ENCODE measurements at regions not wholly inside any gene's neighbourhood (a gene's known extent, or its start where the extent isn't known, plus 50 kb on each side); places are given as distances from the start of the nearest gene placed in this dataset.

DNA sequence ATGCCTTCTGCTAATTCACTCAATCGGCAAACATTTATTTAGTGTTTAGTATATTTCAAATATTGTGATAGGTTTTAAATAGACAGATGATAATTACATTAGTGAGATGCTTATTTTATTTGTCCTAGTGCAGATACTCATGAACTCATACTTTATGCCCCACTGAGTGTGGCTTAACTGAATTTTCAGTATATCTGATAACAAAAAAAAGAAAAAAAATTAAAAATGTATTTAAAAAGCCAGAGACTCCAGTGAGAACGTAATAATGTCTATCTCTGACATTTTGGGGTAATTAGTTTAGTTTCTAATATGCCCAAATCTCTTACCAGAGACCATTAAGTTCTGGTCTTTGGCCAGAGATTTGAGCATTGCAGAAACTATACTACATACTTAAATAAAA, 332.6 kb upstream of the CHORDC1 start:
- no peak for TF ChIP-seq ZNF121 (tag by site-specific recombination; IDR thresholded peaks at IDR 0.05)
- TF ChIP-seq, protein P1, sequence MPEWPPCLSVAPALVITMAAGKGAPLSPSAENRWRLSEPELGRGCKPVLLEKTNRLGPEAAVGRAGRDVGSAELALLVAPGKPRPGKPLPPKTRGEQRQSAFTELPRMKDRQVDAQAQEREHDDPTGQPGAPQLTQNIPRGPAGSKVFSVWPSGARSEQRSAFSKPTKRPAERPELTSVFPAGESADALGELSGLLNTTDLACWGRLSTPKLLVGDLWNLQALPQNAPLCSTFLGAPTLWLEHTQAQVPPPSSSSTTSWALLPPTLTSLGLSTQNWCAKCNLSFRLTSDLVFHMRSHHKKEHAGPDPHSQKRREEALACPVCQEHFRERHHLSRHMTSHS (tag by site-specific recombination; IDR thresholded peaks at IDR 0.05) = no peak
- no peak for TF ChIP-seq ZNF629 (tag by site-specific recombination; IDR thresholded peaks at IDR 0.05)
- TF ChIP-seq, protein P2, sequence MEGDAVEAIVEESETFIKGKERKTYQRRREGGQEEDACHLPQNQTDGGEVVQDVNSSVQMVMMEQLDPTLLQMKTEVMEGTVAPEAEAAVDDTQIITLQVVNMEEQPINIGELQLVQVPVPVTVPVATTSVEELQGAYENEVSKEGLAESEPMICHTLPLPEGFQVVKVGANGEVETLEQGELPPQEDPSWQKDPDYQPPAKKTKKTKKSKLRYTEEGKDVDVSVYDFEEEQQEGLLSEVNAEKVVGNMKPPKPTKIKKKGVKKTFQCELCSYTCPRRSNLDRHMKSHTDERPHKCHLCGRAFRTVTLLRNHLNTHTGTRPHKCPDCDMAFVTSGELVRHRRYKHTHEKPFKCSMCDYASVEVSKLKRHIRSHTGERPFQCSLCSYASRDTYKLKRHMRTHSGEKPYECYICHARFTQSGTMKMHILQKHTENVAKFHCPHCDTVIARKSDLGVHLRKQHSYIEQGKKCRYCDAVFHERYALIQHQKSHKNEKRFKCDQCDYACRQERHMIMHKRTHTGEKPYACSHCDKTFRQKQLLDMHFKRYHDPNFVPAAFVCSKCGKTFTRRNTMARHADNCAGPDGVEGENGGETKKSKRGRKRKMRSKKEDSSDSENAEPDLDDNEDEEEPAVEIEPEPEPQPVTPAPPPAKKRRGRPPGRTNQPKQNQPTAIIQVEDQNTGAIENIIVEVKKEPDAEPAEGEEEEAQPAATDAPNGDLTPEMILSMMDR (tag by site-specific recombination; IDR thresholded peaks at IDR 0.05) = no peak
- TF ChIP-seq ZNF311 (tag by site-specific recombination; IDR thresholded peaks at IDR 0.05; ENCODE audit: borderline replicate concordance) = no peak
- TF ChIP-seq ZNF274 (IDR thresholded peaks at IDR 0.05; ENCODE audit: low read length) = no peak
- no peak for TF ChIP-seq ZNF274 (tag by site-specific recombination; IDR thresholded peaks at IDR 0.05; ENCODE audit: borderline replicate concordance)
- TF ChIP-seq, protein P3, sequence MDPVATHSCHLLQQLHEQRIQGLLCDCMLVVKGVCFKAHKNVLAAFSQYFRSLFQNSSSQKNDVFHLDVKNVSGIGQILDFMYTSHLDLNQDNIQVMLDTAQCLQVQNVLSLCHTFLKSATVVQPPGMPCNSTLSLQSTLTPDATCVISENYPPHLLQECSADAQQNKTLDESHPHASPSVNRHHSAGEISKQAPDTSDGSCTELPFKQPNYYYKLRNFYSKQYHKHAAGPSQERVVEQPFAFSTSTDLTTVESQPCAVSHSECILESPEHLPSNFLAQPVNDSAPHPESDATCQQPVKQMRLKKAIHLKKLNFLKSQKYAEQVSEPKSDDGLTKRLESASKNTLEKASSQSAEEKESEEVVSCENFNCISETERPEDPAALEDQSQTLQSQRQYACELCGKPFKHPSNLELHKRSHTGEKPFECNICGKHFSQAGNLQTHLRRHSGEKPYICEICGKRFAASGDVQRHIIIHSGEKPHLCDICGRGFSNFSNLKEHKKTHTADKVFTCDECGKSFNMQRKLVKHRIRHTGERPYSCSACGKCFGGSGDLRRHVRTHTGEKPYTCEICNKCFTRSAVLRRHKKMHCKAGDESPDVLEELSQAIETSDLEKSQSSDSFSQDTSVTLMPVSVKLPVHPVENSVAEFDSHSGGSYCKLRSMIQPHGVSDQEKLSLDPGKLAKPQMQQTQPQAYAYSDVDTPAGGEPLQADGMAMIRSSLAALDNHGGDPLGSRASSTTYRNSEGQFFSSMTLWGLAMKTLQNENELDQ (tag by site-specific recombination; IDR thresholded peaks at IDR 0.05; ENCODE audit: low read depth) = no peak
- TF ChIP-seq, protein P4, sequence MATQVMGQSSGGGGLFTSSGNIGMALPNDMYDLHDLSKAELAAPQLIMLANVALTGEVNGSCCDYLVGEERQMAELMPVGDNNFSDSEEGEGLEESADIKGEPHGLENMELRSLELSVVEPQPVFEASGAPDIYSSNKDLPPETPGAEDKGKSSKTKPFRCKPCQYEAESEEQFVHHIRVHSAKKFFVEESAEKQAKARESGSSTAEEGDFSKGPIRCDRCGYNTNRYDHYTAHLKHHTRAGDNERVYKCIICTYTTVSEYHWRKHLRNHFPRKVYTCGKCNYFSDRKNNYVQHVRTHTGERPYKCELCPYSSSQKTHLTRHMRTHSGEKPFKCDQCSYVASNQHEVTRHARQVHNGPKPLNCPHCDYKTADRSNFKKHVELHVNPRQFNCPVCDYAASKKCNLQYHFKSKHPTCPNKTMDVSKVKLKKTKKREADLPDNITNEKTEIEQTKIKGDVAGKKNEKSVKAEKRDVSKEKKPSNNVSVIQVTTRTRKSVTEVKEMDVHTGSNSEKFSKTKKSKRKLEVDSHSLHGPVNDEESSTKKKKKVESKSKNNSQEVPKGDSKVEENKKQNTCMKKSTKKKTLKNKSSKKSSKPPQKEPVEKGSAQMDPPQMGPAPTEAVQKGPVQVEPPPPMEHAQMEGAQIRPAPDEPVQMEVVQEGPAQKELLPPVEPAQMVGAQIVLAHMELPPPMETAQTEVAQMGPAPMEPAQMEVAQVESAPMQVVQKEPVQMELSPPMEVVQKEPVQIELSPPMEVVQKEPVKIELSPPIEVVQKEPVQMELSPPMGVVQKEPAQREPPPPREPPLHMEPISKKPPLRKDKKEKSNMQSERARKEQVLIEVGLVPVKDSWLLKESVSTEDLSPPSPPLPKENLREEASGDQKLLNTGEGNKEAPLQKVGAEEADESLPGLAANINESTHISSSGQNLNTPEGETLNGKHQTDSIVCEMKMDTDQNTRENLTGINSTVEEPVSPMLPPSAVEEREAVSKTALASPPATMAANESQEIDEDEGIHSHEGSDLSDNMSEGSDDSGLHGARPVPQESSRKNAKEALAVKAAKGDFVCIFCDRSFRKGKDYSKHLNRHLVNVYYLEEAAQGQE (tag by site-specific recombination; IDR thresholded peaks at IDR 0.05) = no peak
- TF ChIP-seq ZNF776 (tag by site-specific recombination; IDR thresholded peaks at IDR 0.05; ENCODE audit: borderline replicate concordance) = no peak
- TF ChIP-seq ZBTB7A (tag by site-specific recombination; IDR thresholded peaks at IDR 0.05; ENCODE audit: low read depth) = no peak
- TF ChIP-seq MZF1 (tag by site-specific recombination; IDR thresholded peaks at IDR 0.05; ENCODE audit: borderline replicate concordance) = no peak
- TF ChIP-seq ZNF529 (tag by site-specific recombination; IDR thresholded peaks at IDR 0.05; ENCODE audit: insufficient replicate concordance) = no peak
